Dermis microvascular lymphatic vessel endothelial cell (primary cell): ENCODE measurements at regions not wholly inside any gene's neighbourhood (a gene's known extent, or its start where the extent isn't known, plus 50 kb on each side); places are given as distances from the start of the nearest gene placed in this dataset.
"Not testable (repeated sequence)": the region's sequence is repeated elsewhere in the genome, so short reads cannot be mapped to it uniquely, and the experiment has no call there.

Experiments
- DNase-seq, 2 donors: peaks; one replicate each; pipeline versions ENCODE4 v3.0.0 to v3.0.0-alpha.2; 2010; ENCODE audit warnings: low read depth in 2 of 2

DNA sequence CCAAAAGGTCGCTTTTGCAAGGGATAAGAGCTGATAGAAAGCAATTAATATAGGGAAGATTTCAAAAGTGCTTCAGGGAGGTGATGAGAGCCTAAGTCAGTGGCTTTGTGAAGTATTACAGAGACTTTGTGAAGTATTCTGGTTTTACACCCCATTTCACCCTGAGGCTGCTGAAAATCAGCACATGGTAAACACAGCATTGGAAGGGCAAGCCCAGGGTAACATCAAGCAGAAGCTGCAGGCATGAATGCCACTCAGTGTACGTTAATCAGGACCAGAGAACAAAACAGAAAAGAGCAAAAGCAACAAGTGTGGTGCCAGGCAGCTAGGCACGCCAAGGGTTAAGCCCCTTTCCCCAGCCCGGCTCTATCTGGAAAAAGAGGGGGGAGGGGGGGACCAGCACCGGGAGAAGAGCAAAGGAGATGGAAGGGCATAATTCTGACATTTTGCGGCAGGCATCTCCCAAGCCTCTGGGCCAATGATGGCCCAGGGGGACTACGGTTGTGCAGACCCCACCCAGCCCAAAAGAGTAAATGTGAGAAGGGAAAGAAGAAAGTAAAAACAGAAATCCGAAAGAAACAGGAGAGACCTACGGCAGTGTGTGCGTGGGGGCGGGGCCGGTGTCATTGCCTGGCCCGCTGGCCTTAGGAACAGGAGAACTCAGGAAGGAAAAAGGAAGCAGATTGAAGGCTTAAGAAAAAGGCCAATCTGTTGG, 58.9 kb downstream of the DHRS2 start:
- DNase-seq, result peak in 1 of 2 donors; percentile 53

DNA sequence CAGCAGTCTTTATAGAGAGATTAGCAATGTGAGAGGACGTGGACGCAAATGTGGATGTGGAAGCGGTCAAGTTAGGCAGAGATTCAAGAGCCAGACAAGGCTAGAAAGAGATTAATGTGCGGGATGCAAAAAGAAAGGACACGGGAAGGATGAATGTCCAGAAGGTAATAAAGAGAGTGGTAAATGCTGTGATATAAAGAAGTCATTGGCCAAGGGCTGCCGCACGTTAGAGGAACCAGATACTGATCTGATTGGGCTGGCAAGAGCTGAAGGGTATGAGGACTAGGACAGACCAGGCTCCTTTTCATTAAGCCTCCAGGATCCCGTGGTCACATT, 59.5 kb downstream of the DHRS2 start:
- DNase-seq, result no peak

DNA sequence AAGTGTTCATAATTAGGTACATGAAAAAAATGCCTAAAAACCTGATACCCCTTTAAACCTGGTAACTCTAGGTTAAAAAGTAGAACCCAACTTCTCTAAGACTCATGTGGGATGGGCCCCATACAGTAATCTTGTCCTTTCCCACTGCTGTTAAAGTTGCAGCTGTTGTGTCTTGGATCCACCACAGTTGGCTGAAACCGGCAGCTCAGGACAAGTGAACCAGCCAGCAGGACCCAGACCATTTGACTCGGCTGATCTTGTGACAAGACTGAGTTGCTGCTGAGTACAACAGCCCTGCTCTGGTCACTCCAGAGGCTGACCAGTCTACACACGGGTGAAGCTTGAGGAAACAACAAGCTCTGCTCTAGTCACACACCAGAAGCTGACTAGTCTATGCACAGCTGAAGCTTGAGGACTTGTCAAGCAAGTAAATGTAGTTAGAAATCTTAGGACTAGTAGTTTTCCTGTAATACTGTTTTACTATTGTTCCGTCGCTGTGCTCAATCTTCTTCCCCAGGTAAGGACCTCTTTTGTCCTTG, 60.6 kb downstream of the DHRS2 start:
- no peak for DNase-seq

DNA sequence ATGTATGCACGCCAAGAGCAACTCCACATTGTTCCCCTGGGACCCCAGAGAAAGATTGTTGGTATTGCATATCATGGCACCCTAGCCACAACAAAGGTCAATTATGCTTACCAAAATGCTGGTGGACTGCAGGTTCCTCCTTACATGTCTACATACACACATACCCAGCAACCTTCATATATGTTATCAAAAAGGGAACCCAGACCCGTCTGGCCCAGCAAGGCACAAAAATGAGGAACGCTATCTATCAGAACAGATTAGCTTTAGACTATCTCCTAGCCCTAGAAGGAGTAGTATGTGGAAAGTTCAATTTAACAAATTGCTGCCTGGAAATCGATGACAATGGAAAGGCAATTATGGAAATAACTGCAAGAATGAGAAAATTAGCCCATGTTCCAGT, 61.5 kb downstream of the DHRS2 start:
- DNase-seq, result no peak

DNA sequence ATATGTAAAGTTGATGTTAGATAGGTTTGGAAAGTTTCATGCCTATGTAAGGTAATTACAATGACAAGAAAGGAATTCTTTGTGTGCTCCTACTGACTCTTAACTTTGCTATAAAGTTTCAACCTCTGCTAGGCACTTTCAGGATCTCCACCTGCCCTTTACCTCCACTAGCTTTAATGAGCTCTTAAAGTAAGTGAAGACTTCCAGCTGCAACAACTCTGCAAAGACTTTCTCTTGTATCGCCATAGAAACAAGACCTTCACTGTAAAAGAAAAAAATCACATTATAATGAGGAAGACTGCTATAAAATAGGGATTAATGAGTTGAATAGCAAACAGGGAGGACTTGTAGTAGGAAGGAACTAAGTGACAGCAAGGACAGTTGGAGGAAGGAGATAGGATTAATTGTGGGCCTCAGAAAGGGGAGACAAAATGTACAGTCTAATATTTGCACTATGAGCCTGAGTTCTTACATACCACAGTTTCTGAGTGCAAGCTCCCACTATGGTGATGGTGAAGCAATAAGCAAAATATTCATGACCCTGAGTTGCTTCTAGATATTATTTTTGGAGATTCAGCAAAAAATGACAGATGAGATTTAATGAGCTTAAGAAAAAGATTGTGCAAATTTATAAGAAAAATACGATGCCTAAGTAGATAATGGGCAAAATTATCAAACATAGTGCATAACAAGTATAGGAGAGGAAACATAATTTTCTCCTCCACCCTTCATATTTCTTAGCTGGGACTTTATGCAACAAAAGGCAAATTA, 66.7 kb downstream of the DHRS2 start:
- no peak for DNase-seq

DNA sequence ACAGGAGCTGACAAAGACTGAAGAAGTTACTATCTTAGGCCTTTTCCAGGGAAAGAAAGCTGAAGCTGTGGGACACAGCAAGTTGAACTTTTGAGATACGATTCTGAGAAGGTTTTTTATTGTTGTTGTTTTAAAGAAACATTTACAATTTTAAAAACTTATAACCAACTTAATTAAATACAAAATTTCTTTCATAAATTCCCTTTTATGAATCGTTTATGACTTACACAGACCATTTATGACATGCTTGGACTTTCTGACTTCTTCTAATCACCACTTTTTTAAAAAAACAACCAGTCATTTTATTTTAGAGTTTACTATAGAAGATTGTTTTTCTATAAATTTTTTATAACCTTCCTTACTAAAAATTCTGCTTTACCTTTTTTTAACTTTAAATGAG, 68.7 kb downstream of the DHRS2 start:
- no peak for DNase-seq

DNA sequence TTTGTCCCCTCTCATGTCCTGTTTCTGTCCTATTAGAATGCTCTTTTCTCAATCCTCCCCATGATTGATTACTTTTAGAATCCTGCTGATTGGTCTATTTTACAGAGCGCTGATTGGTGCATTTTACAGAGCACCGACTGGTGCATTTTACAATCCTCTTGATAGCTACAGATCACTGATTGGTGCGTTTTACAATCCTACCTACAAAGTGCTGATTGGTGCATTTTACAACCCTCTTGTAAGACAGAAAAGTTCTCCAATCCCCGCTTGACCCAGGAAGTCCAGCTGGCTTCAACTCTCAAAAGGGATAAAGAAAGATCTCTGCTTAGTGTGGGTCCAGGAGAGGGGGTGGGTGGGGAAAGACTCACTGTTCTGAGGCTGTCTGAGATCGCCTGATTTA, 71.3 kb downstream of the DHRS2 start:
- no peak for DNase-seq

DNA sequence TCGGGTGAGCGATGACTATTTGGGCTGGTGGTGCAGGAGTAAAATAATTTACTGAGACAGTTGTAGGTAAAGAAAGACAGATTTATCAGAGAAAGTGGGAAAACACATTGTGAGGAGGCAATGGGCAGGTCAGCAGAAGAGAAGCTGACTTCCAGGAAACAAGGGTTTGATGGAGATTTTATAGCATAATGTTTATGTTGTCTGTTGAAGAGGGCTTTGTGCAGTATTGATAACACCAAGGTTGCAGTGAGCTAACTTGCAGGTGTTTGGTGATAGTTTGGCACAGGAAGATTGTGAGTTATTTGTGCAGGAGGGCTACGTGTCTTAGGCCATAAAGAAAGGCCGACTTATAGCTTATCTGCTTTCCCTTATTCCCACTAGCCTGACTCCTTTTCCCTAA, 72.2 kb downstream of the DHRS2 start:
- no peak for DNase-seq

DNA sequence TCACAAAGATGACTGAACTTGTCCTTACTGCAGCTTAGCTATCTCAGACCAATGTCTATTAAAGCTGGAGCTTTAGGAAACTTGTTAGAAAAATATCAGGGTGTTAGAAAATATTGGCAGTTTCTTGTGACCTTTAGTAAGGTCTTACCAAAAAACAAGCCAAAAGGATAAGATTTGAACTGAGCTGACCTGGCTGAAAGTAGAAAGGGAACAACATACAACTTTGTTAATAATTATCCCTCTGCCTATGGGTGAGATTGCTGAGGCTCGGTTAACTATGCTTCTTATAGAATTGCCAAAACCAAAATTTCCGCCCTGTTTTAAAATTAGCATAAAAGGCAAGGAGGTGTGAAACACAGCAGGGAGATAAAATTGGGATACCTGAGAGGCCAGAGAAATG, 73.8 kb downstream of the DHRS2 start:
- no peak for DNase-seq

DNA sequence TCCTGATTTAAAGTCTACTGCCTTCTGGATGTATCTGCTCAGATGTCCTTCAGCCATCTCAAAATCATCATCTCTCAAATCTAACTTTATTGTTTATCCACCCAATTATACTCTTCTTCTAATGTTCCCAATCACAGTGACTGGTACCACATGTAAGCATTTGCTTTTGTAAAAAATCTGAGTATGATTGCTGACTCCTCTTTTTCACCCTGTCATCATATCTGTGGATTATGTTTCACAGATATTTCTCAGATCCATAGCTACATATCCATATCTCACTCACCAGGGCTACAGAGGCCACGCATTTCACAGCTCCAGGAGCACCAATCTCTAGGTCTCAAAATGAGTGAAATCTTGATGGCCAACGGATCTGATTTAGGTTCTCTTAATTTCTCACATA, 76.1 kb downstream of the DHRS2 start:
- no peak for DNase-seq

DNA sequence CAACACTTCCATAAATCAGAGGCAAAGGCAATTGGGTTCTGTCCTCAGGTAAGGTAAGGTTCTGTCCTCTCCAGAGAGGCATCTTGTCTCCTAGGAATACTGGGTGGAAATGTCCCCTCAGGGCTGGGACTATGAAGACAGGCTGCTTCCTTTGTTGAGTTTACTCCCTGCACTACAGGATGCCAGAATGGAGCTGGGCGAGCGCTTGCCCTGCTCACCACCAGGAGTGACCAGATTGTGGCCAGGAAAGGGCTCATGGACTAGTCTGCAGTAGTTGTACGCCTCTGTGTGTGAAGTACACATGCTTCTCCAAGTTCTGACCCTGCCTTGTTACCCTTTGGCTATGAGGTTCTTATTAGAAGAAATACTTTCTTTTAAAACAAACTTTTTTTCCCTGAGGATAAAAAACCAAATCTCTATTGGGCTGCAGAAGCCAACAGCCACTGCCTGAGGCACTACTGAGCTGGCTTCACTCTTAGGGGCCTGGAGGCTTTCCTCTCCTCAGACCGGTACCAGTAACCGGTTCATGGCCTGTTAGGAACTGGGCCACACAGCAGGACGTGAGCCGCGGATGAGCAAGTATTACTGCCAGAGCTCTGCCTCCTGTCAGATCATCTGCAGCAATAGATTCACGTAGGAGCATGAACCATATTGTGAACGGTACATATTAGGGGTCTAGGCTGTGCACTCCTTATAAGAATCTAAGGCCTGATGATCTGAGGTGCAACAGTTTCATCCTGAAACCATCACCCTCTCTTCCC, 83.2 kb downstream of the DHRS2 start:
- no peak for DNase-seq

DNA sequence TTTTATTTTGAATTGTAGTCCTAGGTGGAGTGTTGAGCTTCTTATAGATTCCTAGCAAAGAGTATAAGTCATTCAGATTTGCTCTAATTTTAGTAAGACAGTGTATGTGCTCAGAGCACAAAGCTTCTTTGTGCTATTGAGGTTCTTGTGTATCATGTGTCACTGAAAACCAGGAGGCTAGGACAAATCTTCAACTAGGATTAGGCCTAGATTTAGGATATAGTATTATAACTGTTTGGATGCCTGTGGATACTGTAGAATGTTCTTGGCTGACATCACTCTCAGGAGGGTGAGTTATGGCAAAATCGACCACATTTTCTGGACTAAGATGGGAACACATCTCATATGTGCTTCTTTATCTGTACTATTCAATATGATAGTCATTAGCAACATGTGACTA, 86.5 kb downstream of the DHRS2 start:
- DNase-seq, result no peak

DNA sequence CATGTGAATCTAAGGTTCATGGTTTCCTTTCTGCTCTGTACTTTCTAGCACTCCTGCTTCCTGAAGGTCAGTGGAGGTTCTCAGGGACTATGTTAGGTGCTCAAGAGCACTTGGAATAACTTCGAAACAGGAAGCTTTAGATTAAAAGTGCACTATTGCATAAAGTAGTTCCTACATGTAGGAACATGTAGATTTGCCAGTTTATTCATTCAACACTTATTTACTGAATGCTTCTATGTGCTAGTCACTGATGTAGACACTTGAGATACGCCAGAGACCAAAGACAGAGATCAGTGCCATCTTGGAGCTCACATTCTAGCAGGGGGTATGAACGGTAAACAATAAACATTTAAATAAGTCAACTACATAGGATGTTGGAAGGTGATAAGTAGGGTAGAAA, 87.7 kb downstream of the DHRS2 start:
- no peak for DNase-seq

DNA sequence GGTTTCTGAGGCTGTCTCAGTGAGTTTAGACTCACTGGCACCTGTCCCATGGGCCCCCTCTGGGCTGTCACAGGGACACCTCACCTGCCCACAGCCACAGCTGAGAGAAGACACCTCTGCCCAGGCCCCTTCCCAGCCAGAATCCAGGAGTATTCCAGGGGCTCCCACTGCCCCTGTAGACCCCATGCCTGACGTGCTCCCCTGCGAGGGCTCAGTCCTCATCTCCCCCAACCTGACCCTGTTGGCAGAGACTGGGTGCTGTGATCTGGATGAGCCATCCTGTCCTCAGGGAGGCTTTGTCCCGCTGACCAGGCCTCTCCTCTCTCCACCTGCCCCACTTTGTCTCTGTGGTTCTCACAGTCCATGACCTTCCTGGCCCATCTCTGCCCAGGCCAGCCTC, 89.4 kb downstream of the DHRS2 start:
- no peak for DNase-seq

DNA sequence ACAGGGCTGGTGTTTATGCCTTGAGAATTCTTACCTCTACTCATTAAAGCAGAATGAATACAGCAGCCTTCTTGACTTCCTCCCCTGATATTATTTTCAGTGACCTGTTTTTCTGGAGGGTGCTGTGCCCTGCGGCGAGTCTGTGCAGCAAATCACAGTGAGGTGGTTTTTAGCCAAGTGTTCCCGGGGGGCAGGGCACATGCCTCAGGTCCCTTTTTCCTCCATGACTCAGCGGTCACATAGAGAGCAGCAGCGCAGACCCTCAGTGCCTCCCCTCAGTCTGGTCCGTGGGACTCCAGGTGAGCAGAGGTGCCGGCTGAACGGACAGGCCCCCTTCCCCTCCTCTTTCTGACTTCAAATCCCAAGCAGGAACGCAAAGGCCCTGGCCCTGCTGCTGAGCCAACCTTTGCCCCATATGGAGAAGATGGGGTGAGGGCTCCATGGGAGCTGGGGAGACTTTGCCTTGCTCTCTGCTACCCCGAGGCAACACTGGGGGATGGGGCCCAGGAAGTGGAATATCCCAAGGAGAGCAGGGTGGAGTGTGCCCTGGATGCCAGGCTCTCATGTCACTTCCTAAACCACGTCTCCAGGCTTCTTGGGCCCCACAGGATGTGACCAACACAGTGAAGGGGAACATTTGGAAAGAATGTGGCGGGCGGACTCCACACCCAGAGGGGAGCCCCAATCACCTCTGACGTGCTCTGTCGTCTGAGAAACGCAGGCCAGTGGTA, 90.0 kb downstream of the DHRS2 start:
- DNase-seq, result no peak

DNA sequence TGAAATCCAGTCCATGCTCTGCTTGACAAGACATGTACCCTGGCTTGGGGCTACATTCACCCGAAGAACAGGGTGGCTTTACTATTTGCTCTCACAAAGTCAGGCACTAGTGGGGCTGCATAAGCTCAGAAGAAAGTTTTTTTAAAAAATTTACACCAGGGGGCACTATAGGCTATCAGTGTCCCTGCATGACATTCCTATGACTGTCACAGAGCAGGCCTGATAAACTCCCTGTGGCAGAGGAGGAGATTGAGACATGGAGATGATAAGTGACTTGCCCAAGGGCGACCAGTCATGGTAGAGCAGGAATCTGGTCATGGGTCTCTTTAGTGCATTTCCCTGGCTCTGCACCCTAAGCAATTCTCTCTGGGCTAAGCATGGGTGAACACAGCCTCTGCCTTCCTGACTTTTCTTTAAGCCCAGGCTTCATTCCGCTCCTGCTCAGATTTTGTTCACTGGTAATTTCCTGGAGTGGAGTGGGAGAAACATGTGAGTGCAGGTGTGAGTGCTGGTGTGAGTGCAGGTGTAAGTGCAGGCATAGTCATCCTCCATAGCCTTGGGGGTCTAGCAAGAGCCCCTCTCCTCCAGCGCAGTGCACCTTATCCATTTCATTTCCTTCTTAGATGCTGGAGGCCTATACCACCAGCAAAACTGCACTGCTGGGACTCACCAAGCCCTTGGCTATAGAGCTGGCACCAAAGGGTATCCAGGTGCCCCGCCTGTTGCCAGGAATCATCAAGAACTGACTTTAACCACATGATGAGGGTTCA, 91.6 kb downstream of the DHRS2 start:
- DNase-seq, result peak; percentile 10 to 53

DNA sequence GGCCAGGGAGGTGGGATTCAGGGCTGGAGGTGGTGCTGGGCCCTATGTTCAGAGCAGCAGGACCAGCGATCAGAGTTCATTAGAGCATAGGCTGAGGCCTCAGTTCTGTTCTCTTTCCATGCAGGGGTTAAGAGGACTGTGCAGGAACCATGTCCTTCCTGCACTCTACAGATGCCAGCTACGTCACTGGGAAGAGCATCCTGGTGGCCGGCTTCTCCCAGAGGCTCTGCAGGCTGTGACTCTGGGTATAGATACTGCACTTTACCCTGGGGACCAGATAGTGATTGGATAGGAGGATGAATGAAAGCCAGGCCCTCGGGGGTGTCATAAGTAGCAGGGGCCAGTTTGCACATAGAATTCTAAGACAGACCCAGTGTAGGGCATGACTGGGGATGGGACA, 92.6 kb downstream of the DHRS2 start:
- no peak for DNase-seq

DNA sequence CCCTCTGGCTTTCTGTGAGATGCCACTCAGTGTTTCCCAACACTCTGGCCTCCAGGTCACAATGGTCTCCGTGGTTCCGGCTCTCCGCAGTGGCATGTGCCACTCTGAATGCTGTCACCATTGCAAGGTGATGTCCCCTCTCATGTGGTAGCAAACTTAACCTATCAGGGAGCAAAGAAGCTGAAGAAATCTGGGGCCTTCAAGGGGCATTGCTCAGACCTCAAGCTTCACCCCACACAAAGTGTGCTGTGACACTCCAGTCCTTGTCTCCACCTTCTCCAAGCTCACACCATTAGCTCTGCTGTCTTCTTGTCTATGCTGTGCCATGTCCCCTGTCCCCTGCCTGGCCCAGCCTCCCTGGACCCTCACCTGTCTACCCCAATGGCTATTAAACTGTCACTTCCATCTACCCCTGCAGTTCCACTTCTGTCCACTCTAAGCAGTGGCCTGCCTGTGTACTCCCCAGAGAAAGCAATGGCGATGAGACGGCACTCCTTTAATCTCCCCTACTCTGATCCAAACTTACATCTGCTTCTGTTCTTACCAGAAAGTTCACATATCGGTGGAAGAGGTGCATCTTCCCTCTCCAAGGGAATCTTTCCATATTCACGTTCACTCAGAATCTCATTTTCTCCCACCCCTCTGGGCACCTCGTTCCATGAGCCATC, 93.7 kb downstream of the DHRS2 start:
- no peak for DNase-seq

DNA sequence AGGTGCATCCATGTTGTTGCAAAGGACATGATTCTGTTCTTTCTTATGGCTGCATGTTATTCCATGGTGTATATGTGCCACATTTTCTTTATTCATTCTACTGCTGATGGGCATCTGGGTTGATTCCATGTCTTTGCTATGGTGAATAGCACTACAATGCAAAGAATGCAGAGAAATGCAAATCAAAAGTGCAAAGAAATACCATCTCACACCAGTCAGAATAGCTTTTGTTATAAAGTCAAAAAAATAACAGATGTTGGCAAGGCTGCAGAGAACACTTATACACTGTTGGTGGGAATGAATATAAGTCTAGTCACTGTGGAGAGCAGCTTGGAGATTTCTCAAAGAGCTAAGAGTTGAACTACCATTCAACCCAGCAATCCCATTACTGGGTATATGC, 99.2 kb downstream of the DHRS2 start:
- no peak for DNase-seq

DNA sequence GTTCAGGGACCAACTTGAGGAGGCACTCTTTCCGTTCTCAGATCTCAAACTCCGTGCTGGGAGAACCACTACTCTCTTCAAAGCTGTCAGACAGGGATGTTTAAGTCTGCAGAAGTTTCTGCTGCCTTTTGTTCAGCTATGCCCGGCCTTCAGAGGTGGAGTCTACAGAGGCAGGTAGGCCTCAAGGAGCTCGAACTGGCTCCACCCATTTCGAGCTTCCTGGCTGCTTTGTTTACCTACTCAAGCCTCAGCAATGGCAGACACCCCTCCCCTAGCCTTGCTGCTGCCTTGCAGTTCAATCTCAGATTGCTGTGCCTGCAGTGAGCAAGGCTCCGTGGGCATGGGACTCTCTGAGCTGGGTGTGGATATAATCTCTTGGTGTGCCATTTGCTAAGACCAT, 108.2 kb downstream of the DHRS2 start:
- not testable (repeated sequence) for DNase-seq
